ENCODE measurements at regions not wholly inside any gene's neighbourhood (a gene's known extent, or its start where the extent isn't known, plus 50 kb on each side); places are given as distances from the start of the nearest gene placed in this dataset.

DNA sequence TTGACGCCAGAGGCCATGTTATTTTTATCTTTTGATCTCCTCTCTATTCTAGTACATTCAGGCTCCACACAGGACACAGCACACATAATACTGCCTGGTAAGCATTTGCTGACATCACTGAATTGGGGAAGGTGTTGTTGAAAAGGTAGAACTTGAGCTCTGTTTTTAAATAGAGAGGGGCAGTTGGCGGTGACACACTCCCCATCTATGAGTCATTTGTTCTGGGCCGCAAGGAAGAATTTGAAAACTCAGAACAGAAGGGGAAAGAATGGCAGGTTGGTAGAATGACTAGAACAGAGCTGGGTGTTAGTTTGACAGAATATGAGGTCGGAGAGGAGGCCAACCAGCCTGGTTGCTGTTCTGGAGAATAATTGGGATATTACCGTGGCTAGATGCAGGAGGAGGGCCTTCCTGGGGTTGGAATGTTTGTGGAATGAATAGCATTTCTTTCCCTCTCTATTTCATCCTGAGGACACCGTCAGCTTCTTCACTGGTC is 52.1 kb upstream of the ERRFI1 start:
- Histone ChIP-seq H3K9ac (ENCODE audit: low read length) (no peak overlapping the region), H3F3A (ENCODE audit: insufficient read depth, low read length) (no peaks in the 10 kb centered on the region), H3K9me2 (replicated peaks; ENCODE audit: insufficient read depth, low read length) (no peaks in the 10 kb centered on the region), H3K27me3 (replicated peaks; ENCODE audit: insufficient read depth, low read length) (peaks cover 58% of the 10 kb centered on the region), H3K4me3 (ENCODE audit: low read length) (no peak overlapping the region), H3K9me3 (replicated peaks; ENCODE audit: insufficient read depth, low read length) (no peaks in the 10 kb centered on the region), H4K20me1 (ENCODE audit: insufficient read depth, low read length) (no peaks in the 10 kb centered on the region), H3K4me2 (ENCODE audit: low read depth, low read length) (no peak overlapping the region), H3K4me1 (ENCODE audit: low read length) (no peaks in the 10 kb centered on the region), H3K27ac (ENCODE audit: low read length) (no peak overlapping the region), H3K36me3 (replicated peaks; ENCODE audit: insufficient read depth, low read length) (no peaks in the 10 kb centered on the region), H2AFZ (ENCODE audit: low read length) (no peak overlapping the region), H3K79me2 (ENCODE audit: low read length) (no peaks in the 10 kb centered on the region)
- DNase-seq = no peak
- TF ChIP-seq EZH2 (optimal IDR thresholded peaks at IDR 0.05; ENCODE audit: low read depth, low read length) (no peak), EZH2phosphoT487 (IDR thresholded peaks at IDR 0.05; ENCODE audit: low read length) (no peak)
- TF ChIP-seq, protein P1, sequence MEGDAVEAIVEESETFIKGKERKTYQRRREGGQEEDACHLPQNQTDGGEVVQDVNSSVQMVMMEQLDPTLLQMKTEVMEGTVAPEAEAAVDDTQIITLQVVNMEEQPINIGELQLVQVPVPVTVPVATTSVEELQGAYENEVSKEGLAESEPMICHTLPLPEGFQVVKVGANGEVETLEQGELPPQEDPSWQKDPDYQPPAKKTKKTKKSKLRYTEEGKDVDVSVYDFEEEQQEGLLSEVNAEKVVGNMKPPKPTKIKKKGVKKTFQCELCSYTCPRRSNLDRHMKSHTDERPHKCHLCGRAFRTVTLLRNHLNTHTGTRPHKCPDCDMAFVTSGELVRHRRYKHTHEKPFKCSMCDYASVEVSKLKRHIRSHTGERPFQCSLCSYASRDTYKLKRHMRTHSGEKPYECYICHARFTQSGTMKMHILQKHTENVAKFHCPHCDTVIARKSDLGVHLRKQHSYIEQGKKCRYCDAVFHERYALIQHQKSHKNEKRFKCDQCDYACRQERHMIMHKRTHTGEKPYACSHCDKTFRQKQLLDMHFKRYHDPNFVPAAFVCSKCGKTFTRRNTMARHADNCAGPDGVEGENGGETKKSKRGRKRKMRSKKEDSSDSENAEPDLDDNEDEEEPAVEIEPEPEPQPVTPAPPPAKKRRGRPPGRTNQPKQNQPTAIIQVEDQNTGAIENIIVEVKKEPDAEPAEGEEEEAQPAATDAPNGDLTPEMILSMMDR (IDR thresholded peaks at IDR 0.05; ENCODE audit: low read length) = no peak

DNA sequence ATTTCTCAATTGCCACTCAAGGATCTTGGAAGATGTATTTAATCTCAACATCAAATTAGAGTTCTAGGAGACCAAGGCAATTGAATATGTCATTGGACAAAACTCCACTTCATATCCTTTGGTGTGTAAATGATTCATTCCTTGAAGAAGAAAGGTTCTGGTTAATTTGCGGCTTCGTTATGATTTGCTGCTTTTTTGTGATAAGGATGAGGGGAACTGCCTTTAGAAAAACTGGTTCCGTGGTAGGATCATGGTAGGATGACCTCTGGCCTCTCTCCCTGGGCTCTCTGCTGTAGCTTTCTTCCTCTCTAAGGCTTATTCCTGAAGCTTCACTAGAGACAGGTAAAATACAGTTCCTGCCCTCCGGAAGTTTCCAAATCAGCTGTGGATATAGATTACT is 51.5 kb upstream of the ERRFI1 start:
- H3K9me3 ChIP-seq (replicated peaks; ENCODE audit: insufficient read depth, low read length) = no peaks in the 10 kb centered on the region
- H3K4me2 ChIP-seq (ENCODE audit: low read depth, low read length) = no peak overlapping the region
- no peak for DNase-seq
- H3K9ac ChIP-seq (ENCODE audit: low read length) = no peak overlapping the region
- TF ChIP-seq, protein P1 (IDR thresholded peaks at IDR 0.05; ENCODE audit: low read length) = no peak
- no peak for TF ChIP-seq EZH2phosphoT487 (IDR thresholded peaks at IDR 0.05; ENCODE audit: low read length)
- no peak for TF ChIP-seq EZH2 (optimal IDR thresholded peaks at IDR 0.05; ENCODE audit: low read depth, low read length)
- no peak overlapping the region for H3K4me3 ChIP-seq (ENCODE audit: low read length)
- H3K27ac ChIP-seq (ENCODE audit: low read length) = no peak overlapping the region
- H4K20me1 ChIP-seq (ENCODE audit: insufficient read depth, low read length) = no peaks in the 10 kb centered on the region
- H3K4me1 ChIP-seq (ENCODE audit: low read length) = no peaks in the 10 kb centered on the region
- H3K9me2 ChIP-seq (replicated peaks; ENCODE audit: insufficient read depth, low read length) = no peaks in the 10 kb centered on the region
- H3K36me3 ChIP-seq (replicated peaks; ENCODE audit: insufficient read depth, low read length) = no peaks in the 10 kb centered on the region
- H3K79me2 ChIP-seq (ENCODE audit: low read length) = no peaks in the 10 kb centered on the region
- peaks cover 55% of the 10 kb centered on the region for H3K27me3 ChIP-seq (replicated peaks; ENCODE audit: insufficient read depth, low read length)
- H2AFZ ChIP-seq (ENCODE audit: low read length) = no peak overlapping the region
- no peaks in the 10 kb centered on the region for H3F3A ChIP-seq (ENCODE audit: insufficient read depth, low read length)

DNA sequence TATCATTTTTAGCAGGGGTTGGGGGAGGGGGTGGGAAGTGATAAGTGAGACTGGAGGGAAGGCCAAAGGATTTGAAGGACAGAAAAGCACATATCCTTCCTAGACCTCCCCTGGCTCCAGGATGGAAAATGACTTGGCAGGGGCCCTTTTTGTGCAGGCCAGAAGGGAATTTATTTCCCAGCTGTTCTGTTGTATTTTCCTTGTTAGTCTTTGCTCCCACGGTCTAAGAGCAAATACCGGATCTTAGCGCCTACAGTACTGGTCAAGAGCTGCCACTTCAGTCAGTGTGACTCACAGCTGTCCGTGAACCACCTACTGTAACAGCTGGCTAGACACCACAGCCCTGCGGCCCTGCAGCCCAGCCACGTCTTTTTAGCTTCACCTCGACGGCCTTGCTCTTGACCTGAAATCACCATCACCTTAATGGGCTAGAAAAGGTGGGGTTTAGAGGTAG is 51.0 kb upstream of the ERRFI1 start:
- Histone ChIP-seq H3K27ac (ENCODE audit: low read length) (no peak overlapping the region), H3K79me2 (ENCODE audit: low read length) (no peaks in the 10 kb centered on the region), H3K9me2 (replicated peaks; ENCODE audit: insufficient read depth, low read length) (no peaks in the 10 kb centered on the region), H3F3A (ENCODE audit: insufficient read depth, low read length) (no peaks in the 10 kb centered on the region), H3K4me2 (ENCODE audit: low read depth, low read length) (no peak overlapping the region), H3K4me3 (ENCODE audit: low read length) (no peak overlapping the region), H3K9me3 (replicated peaks; ENCODE audit: insufficient read depth, low read length) (no peaks in the 10 kb centered on the region), H2AFZ (ENCODE audit: low read length) (no peak overlapping the region), H4K20me1 (ENCODE audit: insufficient read depth, low read length) (no peaks in the 10 kb centered on the region), H3K4me1 (ENCODE audit: low read length) (no peaks in the 10 kb centered on the region), H3K27me3 (replicated peaks; ENCODE audit: insufficient read depth, low read length) (peaks cover 57% of the 10 kb centered on the region), H3K9ac (ENCODE audit: low read length) (no peak overlapping the region), H3K36me3 (replicated peaks; ENCODE audit: insufficient read depth, low read length) (no peaks in the 10 kb centered on the region)
- TF ChIP-seq EZH2phosphoT487 (IDR thresholded peaks at IDR 0.05; ENCODE audit: low read length) = no peak
- TF ChIP-seq, protein P1 (IDR thresholded peaks at IDR 0.05; ENCODE audit: low read length) = no peak
- DNase-seq = no peak
